Retina (tissue), 1 donor: ENCODE measurements at regions not wholly inside any gene's neighbourhood (a gene's known extent, or its start where the extent isn't known, plus 50 kb on each side); places are given as distances from the start of the nearest gene placed in this dataset.
"Not testable (repeated sequence)": the region's sequence is repeated elsewhere in the genome, so short reads cannot be mapped to it uniquely, and the experiment has no call there.

Experiments
- DNase-seq: peaks from one replicate; pipeline ENCODE4 v3.0.0-alpha.2; 2016

GRCh38 chr5:6273090-6273735 lies 105.1 kb downstream of the MED10 start:
- no peak for DNase-seq

DNA sequence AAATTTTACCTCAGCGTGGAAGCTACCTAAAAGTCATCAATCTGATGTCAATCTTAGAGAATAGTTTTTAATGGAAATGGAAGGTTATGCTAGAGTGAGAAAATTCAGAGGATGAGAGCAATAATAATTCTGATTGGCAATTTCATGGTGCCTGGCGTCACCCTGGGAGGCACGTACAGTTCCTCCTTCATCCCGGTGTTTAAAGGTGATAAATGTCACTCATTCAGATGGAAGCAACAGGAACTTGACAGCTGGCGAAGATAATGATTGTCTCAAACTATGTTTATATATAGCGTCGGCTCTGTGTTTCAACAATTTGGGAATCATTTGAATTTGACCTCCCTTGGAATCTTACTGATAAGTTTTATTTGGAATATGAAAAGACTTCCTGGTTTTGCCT lies 108.4 kb downstream of the MED10 start:
- no peak for DNase-seq

DNA sequence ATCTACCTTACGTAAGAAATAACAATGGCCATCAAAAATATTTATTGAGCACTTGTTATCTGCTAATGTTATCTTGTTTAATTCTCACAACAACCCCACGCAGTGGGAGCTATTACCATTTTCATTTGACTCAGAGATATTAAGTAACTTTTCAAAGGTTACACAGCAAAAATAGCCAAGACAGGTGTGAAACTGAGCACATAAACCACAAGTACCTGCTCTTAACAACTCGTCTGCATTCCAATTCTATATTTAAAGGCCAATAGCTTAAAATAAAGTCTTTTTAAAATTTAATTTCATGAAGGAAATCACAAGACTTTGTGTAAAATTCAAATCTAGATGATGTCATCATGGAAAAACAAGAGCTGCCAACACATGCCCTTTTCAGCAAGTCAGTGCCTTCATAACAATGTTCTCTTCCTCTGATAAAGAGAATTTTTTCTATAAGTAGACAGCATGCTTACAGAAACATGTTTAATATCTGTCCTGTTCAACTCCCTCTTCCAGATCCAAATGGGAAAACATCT lies 111.6 kb downstream of the MED10 start:
- no peak for DNase-seq

DNA sequence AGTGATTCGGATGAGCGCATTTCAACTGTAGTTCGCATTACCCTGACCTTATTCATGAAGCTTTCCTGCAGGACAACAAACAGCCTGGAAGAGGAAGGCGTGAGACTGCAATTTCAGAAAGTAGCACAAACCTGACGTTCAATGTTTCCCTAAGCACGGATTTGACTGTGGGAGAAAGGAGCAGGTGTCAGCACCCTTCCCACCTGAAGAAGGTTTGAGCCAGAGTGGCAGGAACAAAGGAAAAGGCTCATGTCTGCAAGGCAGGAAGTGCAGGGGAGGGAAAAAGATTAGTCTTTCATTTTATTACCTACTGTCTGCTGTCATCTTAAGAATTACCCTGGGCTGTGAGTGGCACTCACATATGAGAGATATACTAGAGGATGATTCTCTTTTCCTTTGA lies 114.0 kb downstream of the MED10 start:
- DNase-seq, result no peak

DNA sequence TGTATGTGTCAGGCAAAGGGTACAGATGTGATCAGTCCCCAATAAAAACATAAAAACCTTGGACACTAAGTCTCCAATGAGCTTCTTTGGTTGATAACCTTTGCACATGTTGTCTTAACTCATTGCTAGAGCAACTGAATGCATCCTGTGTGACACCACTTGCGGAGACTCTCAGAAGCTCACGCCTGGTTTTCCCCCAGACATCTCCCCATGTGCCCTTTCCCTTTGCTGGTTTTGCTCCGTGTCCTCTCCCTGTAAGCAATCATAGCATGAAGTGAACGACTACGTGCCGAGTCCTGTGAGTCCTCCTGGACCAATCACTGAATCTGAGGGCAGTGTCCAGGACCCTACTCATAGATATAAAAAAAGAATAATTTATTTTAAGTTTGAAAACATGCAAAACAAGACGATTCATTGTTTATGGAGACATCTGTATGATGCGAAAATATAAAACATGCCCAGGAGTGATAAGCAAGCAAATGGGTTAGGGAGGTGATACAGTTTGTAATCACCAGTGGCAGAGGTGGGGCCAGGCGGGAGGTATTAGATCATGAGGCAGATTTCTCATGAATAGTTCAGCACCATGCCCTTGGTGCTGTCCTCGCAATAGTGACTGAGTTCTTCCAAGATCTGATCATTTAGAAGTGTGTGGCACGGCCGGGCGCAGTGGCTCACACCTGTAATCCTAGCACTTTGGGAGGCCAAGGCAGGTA lies 115.5 kb downstream of the MED10 start:
- DNase-seq, result no peak

GRCh38 chr5:6261668-6262067 lies 116.7 kb downstream of the MED10 start:
- no peak for DNase-seq

GRCh38 chr5:6261256-6261655 lies 117.1 kb downstream of the MED10 start:
- no peak for DNase-seq

- DNase-seq, result no peak
Observed at GRCh38 chr5:6260846-6261245, 117.5 kb downstream of the MED10 start.

- DNase-seq, result no peak
Observed at GRCh38 chr5:6256901-6257300, 121.4 kb downstream of the MED10 start.

DNA sequence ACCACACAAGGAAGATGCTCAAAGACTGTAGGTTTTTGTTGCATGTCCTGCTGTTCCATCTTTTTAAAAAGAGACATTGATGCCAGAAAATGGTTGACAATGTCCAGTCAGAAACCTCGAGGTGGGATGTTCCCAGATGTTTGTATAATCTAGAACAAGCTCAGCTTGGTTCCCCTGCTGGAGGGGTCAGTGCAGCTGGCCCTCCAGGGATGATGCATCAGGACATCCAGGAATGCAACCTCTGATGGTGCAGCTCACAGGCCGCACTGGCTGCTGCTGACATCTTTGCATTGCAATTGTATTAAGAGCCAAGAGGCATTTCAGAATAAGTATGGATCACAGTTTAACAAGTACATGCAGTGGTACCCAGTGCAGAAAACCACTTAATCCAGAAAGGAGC lies 122.4 kb downstream of the MED10 start:
- no peak for DNase-seq

GRCh38 chr5:6253846-6254245 lies 124.5 kb downstream of the MED10 start:
- DNase-seq, result no peak

- DNase-seq, result no peak
Observed at GRCh38 chr5:6253281-6253680, 125.1 kb downstream of the MED10 start.

GRCh38 chr5:6252581-6252980 lies 125.8 kb downstream of the MED10 start:
- no peak for DNase-seq

GRCh38 chr5:6251565-6252102 lies 126.7 kb downstream of the MED10 start:
- DNase-seq, result peak; percentile 20

GRCh38 chr5:6250121-6250520 lies 128.2 kb downstream of the MED10 start:
- no peak for DNase-seq

DNA sequence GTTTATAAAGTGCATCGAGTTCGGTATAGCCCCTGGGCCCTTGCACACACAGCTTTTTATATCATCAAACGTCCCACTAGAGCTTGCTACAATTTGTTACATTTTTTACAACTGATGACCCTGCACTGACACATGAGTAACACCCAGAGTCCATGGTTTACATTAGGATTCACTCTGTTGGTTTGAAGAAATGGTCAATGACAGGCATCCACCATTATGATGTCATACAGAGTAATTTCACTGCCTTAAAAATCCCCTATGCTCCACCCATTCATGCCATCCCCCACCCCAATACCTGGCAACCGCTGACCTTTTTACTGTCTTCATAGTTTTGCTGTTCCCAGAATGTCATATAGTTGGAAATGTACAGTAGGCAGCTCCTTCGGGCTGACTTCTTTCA lies 130.2 kb downstream of the MED10 start:
- no peak for DNase-seq

DNA sequence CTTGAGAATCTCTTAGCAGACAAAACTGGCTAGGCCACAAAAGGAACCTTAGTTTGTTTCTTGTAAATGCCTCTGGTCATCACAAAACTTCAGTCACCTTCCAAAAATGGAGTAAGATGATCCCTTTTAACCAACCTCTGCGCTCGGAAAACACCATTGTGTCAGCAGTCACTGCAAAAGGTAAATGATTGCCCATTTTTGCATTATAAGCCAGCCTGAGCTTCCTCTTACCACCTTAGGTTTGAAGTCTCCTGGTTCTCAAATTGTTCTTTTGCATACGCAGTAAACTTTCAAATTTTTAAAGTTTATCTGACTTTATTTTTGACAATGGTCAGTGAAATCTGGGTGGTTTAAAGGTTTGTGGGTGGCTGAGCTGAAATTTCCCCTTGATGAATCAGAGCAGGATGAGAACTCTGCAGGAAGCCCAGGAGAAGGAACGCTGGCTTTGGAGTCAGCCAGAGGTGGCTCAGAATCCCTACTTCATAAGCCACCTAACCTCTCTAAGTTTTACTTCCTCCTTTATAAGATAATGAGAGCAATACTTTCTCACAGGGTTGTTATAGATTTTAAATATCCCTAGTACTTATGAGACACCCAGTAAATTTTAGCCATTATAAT lies 131.4 kb downstream of the MED10 start:
- DNase-seq, result no peak

DNA sequence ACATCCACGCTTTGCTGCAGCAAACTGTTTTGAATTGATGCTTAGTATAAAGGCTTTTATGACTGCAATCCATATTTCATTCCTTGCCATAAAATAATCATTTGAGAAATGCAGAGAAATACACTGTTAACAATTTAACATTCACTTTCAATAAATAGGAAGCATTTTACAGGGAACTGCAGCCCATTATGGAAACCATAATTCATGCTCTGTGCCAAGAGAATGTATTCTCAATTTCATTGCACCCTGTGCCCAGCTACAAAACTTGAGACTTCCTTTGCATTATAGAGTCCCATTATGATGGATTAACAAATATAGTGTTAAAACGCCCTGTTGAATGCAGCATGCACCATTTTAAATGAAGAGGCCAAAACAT lies 134.0 kb downstream of the MED10 start:
- DNase-seq, result no peak

- no peak for DNase-seq
Observed at GRCh38 chr5:6243706-6244338, 134.5 kb downstream of the MED10 start.

- DNase-seq, result not testable (repeated sequence)
Observed at GRCh38 chr5:6241056-6241455, 137.3 kb downstream of the MED10 start.

DNA sequence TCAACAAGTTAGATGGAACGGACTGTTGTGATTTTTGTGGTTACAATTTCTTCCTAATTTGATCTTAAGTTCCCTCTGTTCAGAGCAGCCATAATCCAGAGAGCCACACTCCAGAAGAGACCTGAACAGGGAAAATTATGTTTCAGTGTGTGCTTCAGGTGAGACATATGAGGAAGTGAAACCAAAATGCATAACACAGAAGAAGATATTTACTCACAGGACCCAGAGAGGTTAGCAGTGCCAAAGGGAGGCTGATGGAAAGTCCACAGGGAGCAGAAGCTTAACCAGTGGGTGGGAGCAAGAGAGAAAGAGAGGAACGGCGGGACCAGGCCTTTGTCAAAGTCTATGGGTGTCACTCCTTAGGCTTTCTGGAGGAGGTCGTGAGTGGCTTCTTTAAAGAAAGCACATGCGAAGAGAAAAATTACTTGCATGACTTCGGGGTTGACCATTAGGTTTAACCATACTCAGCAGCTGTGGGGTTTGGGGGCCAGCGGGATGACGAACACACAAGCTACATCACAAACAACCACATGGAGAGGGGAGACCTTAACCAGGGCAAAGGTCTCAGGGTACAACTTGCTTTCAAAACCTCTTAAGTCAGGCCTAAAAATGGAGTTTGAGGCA lies 141.4 kb downstream of the MED10 start:
- DNase-seq, result no peak

- no peak for DNase-seq
Observed at GRCh38 chr5:6236170-6236793, 142.1 kb downstream of the MED10 start.
